DOHH2 (cell line): ENCODE measurements at regions not wholly inside any gene's neighbourhood (a gene's known extent, or its start where the extent isn't known, plus 50 kb on each side); places are given as distances from the start of the nearest gene placed in this dataset.

Source experiments
- EZH2phosphoT487 ChIP-seq: fragments of 200-600 bp; sonication (generic); IDR thresholded peaks from 2 replicates; pipeline ENCODE4 v1.6.1; 2017; ENCODE audit warnings: borderline replicate concordance, mild to moderate bottlenecking, antibody characterized with exemption, low read length, moderate library complexity, mixed read lengths
- TF ChIP-seq, protein P1 (sequence below): fragments of 200-600 bp; sonication (generic); IDR thresholded peaks from one replicate; pipeline ENCODE4 v1.5.1; 2014; ENCODE audit warnings: antibody characterized with exemption, mild to moderate bottlenecking, low read depth, low read length; ENCODE audit not compliant: poor library complexity, severe bottlenecking

- TF ChIP-seq, protein P1, sequence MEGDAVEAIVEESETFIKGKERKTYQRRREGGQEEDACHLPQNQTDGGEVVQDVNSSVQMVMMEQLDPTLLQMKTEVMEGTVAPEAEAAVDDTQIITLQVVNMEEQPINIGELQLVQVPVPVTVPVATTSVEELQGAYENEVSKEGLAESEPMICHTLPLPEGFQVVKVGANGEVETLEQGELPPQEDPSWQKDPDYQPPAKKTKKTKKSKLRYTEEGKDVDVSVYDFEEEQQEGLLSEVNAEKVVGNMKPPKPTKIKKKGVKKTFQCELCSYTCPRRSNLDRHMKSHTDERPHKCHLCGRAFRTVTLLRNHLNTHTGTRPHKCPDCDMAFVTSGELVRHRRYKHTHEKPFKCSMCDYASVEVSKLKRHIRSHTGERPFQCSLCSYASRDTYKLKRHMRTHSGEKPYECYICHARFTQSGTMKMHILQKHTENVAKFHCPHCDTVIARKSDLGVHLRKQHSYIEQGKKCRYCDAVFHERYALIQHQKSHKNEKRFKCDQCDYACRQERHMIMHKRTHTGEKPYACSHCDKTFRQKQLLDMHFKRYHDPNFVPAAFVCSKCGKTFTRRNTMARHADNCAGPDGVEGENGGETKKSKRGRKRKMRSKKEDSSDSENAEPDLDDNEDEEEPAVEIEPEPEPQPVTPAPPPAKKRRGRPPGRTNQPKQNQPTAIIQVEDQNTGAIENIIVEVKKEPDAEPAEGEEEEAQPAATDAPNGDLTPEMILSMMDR = no peak
- no peak for TF ChIP-seq EZH2phosphoT487
These were observed 709.4 kb downstream of the ARAP2 start for GRCh38 chr4:35534962-35535361.
